Islet precursor cell (in vitro differentiated cells): ENCODE measurements at regions not wholly inside any gene's neighbourhood (a gene's known extent, or its start where the extent isn't known, plus 50 kb on each side); places are given as distances from the start of the nearest gene placed in this dataset.
A peak's percentile ranks its signal among the peaks of the same experiment; 100 is the strongest.

Experiments
- DNase-seq: peaks from one replicate; pipeline ENCODE4 v3.0.0-alpha.2; 2018

DNA sequence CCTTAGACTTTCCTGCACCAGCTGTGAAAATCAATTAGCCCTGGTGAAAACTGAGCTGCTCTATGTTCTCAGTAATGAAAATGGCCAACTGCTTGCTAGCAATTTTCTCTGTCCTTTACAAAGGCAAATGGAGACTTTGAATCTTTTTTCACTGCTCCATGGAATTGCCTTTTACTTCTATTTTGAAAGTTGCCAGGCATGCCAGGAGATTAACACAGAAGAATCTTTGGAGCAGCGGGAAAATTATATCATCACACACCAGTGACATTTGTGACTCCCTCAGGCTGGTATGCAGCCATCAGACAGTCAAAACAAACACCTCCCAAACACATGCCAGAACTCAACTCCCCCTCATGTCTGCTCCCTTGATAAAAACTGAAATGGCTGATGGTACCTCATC lies 872.0 kb upstream of the FLRT2 start:
- DNase-seq, result peak; percentile 54

DNA sequence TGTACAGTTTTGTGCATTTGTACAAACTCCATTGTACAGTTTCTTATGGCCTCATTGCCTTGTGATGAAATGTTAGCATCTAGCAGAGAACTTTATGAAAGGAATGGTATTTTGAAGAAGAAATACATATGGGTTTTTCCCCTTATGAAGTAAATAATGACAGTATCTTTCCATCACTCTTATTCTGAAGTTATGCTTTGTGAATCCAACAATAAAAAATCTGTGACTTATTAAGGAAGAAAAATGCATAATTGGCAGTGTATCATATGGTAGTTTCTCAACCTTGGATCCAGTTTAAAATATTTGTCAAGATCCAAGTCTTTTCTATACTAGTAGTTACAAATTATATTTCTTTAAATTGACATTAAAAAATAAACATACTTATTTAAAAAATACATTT lies 859.1 kb upstream of the FLRT2 start:
- no peak for DNase-seq

- DNase-seq, result no peak
Observed at GRCh38 chr14:84671776-84672175, 858.2 kb upstream of the FLRT2 start.

DNA sequence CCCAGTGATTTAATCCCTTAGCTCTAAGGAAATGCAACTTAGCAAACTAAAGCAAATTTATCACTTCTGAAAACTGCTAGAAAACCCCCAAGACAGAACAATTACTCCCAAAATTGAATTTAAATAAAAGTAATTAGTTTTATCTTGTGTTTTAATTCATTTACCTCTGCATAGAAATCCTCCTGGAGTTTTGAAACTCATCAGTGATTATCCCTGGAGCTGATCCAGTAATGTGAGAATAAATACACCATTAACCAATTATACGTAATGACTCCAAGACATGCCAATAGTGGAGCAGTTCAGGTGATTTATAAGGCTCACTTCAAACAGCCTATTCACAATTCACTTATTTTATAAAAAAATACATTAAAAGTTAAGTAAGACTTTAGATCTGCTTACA lies 855.3 kb upstream of the FLRT2 start:
- no peak for DNase-seq

DNA sequence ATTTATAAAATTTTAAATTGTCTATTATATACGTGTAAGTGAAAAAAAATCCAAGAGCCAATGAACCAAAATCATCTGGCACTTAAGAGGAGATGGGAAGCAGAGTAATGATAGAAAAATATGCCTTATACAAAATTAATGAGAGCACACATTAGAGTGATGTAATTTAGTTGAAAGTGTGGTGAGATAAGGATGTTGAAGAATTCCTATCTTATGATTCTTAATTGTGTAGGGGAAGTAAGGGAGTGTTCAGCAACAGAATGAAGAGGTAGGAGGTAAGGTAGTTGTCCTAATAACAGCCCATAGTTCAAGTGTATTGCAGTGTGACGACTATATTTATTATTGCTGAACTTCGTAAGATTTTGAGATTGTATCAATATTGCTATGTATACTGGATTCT lies 843.4 kb upstream of the FLRT2 start:
- no peak for DNase-seq

GRCh38 chr14:84688297-84689025 lies 841.5 kb upstream of the FLRT2 start:
- no peak for DNase-seq

DNA sequence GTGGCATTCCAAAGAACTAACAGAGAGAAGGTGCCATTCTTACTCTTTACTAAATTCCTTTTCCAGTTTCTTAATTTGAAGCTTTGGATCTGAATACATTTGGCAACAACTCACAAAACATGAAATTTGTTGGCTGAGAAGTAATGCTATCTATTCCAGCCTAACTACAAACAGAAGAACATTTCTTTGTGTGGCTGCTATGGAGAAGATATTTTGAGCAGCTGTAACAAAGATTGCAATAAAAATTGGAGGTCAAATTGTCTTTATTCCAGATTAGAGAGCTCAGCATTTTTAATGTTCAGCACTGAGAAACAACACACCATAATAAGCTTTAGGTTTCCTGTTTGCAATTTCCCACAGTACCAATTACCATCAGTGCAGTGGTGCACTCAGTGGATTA lies 835.8 kb upstream of the FLRT2 start:
- DNase-seq, result no peak

- no peak for DNase-seq
Observed at GRCh38 chr14:84704601-84705000, 825.3 kb upstream of the FLRT2 start.

DNA sequence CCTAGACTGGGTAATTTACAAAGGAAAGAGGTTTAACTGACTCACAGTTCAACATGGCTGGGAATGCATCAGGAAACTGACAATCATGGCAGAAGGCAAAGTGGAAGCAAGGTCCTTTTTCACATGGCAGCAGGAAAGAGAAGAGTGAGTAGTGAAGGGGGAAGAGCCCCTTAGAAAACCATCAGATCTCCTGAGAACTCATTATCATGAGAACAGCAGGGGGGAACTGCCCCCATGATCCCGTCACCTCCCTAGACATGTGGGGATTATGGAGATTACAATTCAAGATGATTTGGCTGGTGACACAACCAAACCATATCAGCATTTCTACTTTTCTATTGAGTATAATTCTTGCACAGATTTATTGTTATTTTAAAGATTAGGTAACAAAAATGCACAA lies 822.1 kb upstream of the FLRT2 start:
- DNase-seq, result no peak

GRCh38 chr14:84708865-84709264 lies 821.1 kb upstream of the FLRT2 start:
- DNase-seq, result no peak

DNA sequence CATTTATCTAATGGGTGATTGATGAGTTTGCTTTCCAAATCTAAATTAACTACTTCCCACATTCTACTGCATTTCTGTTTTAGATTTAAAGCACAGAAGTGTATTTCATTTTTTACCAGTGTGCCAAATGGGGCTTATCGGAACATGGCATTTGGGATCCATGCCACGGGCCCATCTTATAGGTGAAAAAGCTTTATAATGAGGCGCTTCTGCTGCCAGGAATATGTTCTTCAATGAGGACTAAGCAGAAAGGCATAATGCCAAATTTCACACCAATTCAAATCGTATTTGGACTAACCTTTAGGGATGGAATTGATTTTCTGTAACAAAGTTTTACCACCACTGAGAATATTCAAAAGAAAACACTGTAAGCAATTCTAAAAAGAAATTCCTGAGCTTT lies 803.5 kb upstream of the FLRT2 start:
- no peak for DNase-seq

GRCh38 chr14:84749191-84749955 lies 780.6 kb upstream of the FLRT2 start:
- DNase-seq, result no peak

DNA sequence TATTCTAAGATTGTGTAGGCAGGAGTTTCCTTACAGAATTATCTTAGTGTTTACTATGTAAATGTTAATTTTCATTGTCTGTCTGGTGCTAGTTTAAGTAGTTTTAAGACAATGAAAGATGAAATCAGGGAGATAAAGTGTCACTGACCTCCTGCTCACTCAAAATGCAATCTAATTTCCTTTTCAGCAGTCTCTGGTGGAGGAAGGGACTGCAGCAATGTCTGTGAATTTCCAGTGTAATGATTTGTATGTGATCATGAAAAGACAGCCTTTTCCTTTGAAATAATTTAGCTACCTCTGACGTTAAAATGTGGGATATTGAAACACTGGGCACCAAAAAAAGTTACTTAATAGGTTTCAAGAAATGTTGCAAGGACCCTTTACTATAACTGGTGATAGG lies 779.7 kb upstream of the FLRT2 start:
- DNase-seq, result no peak

GRCh38 chr14:84750763-84751554 lies 779.0 kb upstream of the FLRT2 start:
- DNase-seq, result no peak

DNA sequence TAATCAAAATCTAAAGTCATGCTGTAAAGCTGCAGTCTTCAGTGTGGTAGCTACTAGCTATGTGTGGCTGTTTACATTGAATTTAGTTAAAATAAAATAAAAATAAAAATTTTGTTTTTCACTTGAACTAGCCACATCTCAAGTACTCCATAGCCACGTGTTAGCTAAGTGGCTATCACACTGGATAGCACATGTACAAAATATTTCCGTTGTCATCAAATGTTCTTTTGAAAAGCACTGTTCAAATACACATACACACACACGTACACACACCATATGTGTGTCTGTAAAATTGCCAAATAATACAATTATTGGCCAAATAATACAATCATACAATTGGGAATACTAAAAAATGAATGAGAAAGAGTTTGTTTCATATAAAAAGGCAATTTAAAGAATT lies 778.2 kb upstream of the FLRT2 start:
- DNase-seq, result no peak

DNA sequence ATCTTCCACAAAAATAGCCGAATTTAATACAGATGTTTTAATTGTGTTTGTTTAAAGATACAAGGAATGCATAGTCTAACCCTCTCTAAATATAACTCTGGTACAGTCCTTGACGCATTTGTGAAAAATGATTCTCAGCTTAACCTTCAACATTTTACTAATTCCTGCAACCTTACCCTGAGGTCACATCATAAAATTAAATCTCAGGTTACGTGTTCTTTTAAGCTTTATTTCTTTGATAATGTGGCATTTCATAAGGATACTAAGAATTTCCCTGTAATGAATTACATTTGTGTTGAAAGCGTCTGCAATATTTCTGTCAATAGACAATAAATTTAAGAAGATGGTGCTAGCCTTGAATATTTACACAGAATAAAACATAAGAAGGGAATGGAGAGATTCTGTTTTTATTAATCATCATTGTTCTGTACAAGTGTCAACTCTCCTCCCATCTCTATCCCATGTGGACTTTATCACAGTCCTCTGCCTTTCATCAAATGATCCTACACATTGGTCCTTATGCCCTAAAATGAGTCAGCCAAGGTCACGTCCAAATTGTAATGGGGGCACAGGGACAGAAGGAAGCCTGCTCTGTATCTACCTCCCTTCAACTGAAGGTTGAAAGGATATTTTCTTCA lies 769.3 kb upstream of the FLRT2 start:
- DNase-seq, result no peak

- no peak for DNase-seq
Observed at GRCh38 chr14:84767434-84767833, 762.5 kb upstream of the FLRT2 start.

DNA sequence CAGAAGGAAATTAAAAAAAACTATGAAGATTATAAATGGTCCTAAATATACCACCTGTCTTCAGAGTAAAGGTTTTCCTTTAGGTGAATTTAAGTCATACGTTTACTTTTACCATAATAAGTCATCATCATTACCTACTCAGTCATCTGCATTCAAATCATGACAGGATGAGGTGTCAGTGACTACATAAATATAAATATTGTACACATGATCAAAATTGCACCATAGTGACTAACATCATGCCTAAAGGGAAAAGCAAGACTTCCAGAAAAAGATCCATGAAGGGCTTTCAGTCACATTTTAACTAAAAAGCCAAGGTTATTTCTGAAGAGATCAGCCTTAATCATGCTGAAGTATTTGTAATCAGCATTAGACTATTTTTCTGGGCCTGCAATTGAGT lies 759.9 kb upstream of the FLRT2 start:
- no peak for DNase-seq

- no peak for DNase-seq
Observed at GRCh38 chr14:84777356-84777755, 752.6 kb upstream of the FLRT2 start.

GRCh38 chr14:84782902-84783301 lies 747.0 kb upstream of the FLRT2 start:
- DNase-seq, result no peak

DNA sequence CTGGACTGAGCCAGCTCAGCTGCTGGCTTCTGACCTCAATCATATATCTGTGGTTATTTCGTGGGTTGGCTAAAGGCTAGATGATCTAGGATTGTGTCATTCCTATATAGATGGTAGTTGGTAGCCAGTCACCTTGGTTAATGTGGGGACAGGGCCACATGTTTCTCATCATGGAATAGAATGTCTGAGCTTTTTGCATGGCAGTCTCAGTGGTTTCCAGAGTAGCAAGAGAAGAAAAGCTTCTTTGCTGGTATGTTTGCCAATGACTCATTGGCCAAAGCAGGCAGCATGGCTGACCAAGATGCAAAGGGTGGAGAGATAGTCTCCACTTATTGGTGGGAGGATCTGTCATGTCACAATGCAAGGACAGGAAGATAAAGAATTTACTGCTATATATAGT lies 746.4 kb upstream of the FLRT2 start:
- no peak for DNase-seq

DNA sequence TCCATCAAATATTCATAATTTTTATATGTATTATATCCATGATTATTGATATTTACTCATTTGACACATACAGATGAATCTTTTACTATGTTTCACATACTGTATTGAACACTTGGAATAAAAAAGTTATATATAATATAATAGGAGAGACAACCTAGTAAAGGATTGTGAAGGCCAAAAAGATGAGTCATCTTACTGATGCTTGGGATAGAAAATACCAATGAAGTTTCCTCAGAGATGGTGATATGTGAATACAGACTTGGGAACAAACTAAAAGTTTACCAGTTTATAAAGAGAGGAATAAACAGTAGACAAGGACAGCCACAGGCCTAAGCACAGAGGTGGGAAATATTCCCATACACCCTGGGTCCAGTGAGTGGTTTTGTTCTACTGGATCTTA lies 743.9 kb upstream of the FLRT2 start:
- no peak for DNase-seq

- DNase-seq, result no peak
Observed at GRCh38 chr14:84789012-84789411, 740.9 kb upstream of the FLRT2 start.
